NCI-H146 (cell line): ENCODE measurements at regions not wholly inside any gene's neighbourhood (a gene's known extent, or its start where the extent isn't known, plus 50 kb on each side); places are given as distances from the start of the nearest gene placed in this dataset.
"Not testable (repeated sequence)": the region's sequence is repeated elsewhere in the genome, so short reads cannot be mapped to it uniquely, and the experiment has no call there.

ENCODE experiments used
- DNase-seq: peaks from one replicate; lab custom pipeline; 2025; lab: John Stamatoyannopoulos, UW

GRCh38 chr17:73895157-73895556 is 250.9 kb upstream of the SDK2 start:
- no peak for DNase-seq

DNA sequence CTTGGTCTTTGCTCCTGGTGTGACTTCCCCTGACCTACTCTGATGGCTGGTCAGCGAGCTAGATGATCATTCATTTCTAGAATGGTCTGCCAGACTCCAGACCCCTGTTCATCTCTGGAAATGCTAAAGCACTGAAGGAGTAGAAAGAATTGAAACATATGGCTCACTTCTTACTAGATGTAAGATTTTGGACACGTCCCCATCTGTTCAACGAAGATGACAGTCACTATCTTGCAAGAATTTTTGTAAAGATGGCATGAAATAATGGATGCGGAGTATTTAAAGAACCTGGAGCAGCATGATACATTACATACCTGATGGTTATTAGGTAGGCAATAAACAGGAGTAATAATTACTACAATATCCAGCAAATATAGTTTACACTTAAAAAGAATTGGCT is 252.7 kb upstream of the SDK2 start:
- DNase-seq: no peak

DNA sequence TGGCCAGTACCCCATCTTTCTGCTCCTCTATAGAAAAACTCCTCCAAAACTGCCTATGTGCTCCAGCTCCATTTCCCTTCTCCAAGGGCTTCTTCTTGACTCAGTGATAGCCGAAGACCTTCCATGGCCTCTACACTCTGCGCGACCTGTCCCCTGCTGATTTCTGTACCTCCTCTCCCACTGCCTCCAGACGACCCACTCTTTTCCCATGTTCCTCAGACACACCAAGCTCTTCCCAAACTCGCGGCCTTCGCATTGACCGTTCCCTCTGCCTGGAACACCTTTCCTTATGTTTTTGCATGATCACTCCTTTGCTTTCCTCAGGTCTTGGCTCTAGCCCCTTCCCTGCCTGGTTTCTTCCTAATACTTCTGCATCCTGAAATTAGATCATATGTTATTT is 255.6 kb upstream of the SDK2 start:
- DNase-seq: no peak

DNA sequence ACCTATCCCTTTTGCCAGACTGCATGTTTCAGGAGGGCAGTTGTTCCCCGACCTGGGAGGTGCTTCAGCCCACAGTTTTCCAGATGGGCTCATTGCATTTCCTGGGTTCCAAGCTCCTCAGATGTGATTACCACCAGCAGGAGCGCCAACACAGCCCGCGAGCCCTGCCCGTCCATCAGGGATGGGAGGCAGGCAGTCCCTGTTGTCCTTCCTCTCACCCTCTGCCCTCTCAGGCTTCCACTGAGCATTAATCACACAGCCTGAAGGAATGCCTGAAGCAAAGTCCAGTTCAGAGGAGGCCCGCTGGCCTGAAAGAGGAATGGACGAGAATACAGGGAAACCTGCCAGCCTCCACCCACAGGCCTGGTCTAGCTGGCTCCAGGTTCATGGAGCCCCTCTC is 256.3 kb upstream of the SDK2 start:
- DNase-seq: no peak

- no peak for DNase-seq
Measured at GRCh38 chr17:73901249-73901648, 257.0 kb upstream of the SDK2 start.

GRCh38 chr17:73901661-73902415 is 257.6 kb upstream of the SDK2 start:
- peak; percentile 84 for DNase-seq

DNA sequence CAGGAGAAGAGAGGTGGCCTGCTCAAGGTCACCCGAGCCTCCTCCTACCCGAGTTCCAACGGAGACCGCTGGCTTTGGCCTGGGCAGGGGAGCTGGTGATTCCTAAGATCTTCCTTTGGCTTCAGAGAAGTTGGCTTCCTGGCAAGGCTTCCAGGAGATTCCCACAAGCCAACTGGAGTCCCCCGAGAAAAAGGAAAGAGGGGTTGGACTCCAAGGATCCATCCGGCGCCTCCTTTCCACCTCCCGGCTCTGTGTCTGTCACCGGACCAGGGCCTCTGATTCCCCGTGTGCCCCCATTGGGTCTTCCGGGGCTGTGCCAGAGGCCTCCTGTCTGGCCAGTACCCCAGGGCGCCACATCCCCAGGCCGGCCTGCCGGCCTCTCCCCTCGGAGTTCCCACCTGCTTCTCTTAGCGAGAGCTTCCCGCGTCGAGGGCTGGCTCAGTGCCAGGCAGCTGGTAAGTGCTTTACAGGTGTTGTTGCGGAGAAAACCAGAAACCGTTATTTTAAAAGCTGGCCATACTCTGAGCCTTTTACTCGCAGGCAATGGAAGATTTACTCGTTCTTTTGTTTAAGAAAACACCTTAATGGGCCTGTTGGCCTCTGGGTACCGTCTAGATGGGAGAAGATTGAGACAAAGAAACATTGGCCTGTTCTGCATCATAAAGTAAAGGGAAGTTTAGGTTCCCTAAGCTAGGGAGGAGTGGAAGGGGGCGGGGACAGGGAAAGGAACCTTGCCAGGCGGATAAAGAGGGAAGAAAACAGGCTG is 258.4 kb upstream of the SDK2 start:
- DNase-seq: peak; percentile 93

- DNase-seq: no peak
Measured at GRCh38 chr17:73906896-73907870, 262.9 kb upstream of the SDK2 start.

DNA sequence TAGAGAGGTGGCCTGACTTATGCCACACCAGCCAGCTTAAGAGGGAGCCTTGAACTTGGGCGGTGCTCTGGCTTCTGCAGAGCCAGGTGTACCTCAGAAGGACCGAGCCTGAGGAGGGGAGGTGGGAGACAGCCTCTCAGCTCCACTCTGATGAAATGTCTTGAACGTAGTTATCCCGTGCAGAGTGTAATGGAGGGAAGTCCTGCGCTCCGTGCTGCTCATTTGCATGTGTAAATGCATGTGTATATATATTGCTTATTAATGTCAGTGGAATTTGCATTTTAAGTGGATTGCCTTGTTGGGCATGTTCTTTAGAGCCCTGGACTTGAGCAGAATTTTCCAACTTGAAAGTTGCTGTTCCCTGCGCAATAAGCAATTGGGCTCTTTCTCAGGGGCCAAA is 264.9 kb upstream of the SDK2 start:
- no peak for DNase-seq

- DNase-seq: no peak
Measured at GRCh38 chr17:73910206-73910605, 266.0 kb upstream of the SDK2 start.

- DNase-seq: no peak
Measured at GRCh38 chr17:73910821-73911515, 266.7 kb upstream of the SDK2 start.

- DNase-seq: no peak
Measured at GRCh38 chr17:73911726-73912372, 267.6 kb upstream of the SDK2 start.

DNA sequence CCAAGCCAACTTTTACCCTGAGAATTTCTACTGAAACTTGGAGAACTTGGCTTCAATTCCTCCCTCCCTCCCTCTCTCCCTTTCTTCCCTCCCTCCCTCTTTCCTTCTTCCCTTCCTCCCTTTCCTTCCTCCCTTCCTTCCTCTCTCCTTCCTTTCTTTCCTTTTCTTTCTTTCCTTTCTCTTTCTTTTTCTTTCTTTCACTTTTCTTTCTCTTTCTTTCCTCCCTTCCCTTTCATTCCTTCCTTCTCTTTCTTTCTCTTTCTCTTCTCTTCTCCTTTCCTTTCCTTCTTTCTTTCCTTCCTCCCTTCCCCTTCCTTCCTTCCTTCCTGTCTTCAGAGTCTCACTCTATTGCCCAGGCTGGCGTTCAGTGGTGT is 268.1 kb upstream of the SDK2 start:
- DNase-seq: no peak

DNA sequence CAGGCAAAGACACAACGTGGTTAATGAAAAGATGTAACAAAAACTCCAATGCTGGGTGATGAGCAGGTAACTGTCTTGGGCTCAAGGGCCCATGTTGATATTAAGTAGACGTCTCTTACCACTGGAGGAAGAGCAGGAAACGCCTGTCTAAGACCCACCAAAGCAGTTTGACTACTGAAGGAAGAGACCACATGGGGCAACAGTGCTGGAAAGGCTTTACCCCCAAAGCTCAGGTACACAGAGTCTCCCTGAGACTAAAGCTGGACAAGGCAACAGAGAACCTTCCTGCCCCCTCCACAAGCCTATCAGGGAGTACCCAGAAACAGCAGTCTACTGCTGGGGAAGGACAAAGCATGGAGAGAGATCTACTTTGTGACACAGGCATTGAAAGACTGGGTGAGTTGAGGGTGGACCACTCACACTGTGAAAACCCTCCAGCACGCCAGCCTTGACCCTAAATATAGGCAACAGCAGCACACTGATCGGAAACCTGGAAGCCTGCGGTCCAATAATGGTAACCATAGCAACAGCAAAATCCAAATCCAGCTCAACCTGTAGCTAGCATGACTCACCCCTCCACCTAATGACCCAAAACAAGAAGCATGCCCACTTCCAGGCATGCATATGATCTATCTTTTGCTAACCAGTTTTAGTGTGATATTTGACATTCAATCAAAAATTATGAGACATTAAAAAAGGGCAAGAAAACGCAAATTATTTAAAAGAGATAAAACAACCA is 270.5 kb upstream of the SDK2 start:
- no peak for DNase-seq

GRCh38 chr17:73919033-73919432 is 274.8 kb upstream of the SDK2 start:
- not testable (repeated sequence) for DNase-seq

- DNase-seq: no peak
Measured at GRCh38 chr17:73921306-73921705, 277.1 kb upstream of the SDK2 start.

DNA sequence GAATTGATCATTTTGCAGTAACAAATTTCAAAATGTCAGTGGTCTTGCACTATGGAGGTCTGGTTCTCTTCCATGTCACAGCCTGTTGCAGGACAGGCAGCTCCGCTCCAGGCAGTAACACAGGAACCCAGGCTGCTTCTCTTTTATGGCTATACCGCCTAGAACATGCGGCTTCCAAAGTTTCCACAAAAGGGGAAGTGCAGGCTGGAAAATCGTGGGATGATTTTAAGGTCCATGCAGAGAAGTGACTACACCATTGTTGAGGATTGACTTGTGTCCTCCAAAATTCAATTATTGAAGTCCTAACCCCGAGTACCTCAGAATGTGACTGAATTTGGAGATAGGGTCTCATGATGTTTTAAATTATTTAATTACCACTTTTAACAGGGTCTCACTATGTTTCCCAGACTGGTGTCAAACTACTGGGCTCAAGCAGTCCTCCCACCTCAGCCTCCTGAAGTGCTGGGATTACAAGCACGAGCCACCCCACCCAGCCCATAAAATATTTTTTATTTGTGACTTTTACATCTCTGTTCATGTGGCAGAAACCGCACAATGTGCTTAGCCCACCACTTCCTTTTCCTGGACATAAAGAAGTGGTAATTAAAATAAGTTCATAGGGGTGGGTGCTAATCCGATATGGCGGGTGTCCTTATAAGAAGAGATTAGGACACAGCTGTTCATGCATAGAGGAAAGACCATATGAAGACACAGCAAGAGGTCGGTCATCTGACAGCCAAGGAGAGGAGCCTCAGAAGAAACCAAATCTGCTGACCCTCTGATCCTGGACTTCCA is 279.2 kb upstream of the RPL38 start:
- DNase-seq: no peak

DNA sequence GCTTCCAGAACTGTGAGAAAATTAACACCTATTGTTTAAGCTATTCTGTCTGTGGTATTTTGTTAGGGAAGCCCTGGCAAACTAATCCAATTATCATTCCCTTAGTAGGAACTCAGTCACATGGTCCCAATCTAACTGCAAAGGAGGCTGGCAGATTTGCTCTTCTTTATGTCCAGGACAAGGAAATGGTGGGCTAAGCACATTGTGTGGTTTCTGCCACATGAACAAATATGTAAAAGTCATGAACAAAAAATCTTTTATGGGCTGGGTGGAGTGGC is 278.6 kb upstream of the RPL38 start:
- no peak for DNase-seq

DNA sequence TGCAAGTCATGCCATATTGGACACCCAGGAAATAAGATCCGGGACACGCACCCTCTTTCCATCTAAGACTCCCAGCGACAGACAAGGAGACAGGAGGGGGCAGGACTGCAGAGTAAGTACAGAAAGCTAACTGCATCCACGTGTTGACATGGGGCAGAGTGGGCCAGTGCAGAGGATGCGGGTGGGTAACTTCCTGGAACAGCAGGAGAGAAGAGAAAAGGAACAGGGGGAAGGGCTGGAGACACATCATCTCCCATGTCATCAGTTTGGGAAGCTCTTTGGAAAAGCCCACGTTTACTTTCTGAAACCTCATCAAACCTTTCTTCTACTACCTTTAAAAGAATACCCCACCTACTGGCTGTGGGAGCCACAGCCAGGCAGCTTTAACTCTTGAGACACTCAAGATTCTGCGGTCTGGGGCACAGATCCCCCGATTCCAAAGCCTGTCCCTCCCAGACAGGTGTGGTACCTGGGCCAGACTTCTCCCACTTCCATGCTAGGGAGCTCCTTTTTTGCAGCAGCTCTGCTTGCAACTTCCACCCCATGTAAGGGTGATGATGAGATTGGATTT is 273.5 kb upstream of the RPL38 start:
- DNase-seq: no peak
